ENCODE measurements at regions not wholly inside any gene's neighbourhood (a gene's known extent, or its start where the extent isn't known, plus 50 kb on each side); places are given as distances from the start of the nearest gene placed in this dataset.

- Histone ChIP-seq H3K9me3 (replicated peaks; ENCODE audit: low read length) (peaks cover 17% of the 10 kb centered on the region), H3K36me3 (ENCODE audit: insufficient read depth, low read length) (no peaks in the 10 kb centered on the region), H3K4me3 (ENCODE audit: low read length) (no peak overlapping the region), H3K4me2 (ENCODE audit: low read length) (no peak overlapping the region), H3K4me1 (ENCODE audit: control insufficient read depth, insufficient read depth, low read length) (no peaks in the 10 kb centered on the region), H3K9ac (ENCODE audit: low read depth, low read length) (no peak overlapping the region), H3K27me3 (ENCODE audit: control insufficient read depth, insufficient read depth, low read length) (peaks cover 28% of the 10 kb centered on the region)
Observed at GRCh38 chr17:77708049-77708448, 250.5 kb upstream of the TNRC6C start.

DNA sequence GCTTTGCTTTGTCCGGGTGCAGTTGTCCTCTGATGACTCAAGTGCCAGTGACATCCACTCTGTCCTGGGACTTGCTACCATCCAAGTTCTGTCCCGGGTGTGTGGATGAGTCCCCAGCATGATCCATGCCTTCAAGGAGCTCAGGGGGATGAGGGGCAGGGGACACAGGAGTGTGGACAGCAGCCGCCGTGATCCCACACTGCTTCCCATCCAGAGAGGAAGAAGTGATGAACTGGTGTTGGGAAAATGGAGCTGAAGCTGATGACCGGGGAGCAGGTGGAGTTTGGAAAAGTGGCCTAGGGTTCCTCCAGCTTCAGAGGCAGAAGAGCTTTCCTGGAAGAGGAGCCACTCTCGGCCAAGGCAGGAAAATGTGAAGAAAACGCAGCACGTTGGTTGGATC is 249.6 kb upstream of the TNRC6C start:
- no peak overlapping the region for H3K4me2 ChIP-seq (ENCODE audit: low read length)
- peaks cover 13% of the 10 kb centered on the region for H3K9me3 ChIP-seq (replicated peaks; ENCODE audit: low read length)
- no peaks in the 10 kb centered on the region for H3K36me3 ChIP-seq (ENCODE audit: insufficient read depth, low read length)
- H3K4me3 ChIP-seq (ENCODE audit: low read length): no peak overlapping the region
- no peak overlapping the region for H3K9ac ChIP-seq (ENCODE audit: low read depth, low read length)
- H3K27me3 ChIP-seq (ENCODE audit: control insufficient read depth, insufficient read depth, low read length): peaks cover 28% of the 10 kb centered on the region
- H3K4me1 ChIP-seq (ENCODE audit: control insufficient read depth, insufficient read depth, low read length): no peaks in the 10 kb centered on the region

- Histone ChIP-seq H3K4me2 (ENCODE audit: low read length) (no peak overlapping the region), H3K9ac (ENCODE audit: low read depth, low read length) (no peak overlapping the region), H3K36me3 (ENCODE audit: insufficient read depth, low read length) (no peaks in the 10 kb centered on the region), H3K4me3 (ENCODE audit: low read length) (no peak overlapping the region), H3K27me3 (ENCODE audit: control insufficient read depth, insufficient read depth, low read length) (peaks cover 29% of the 10 kb centered on the region), H3K4me1 (ENCODE audit: control insufficient read depth, insufficient read depth, low read length) (no peaks in the 10 kb centered on the region), H3K9me3 (replicated peaks; ENCODE audit: low read length) (peaks cover 8% of the 10 kb centered on the region)
Observed at GRCh38 chr17:77709594-77709993, 248.9 kb upstream of the TNRC6C start.

DNA sequence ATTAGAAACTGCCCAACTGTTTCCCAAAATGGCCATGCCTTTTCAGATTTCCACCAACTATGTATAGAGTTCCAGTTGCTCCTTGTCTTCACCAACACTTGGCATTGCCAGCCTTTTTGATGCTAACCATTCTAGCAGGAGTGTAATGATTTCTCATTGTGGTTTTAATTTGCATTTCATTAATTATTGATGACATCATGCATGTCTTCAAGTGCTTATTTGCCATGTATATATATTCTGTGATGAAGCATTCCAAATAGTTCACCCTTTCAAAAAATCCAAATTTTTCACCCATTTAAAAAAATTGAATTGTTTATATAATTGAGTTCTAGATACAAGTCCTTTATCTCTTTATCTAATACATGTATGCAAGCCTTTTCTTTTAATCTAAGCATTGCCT is 245.9 kb upstream of the TNRC6C start:
- H3K36me3 ChIP-seq (ENCODE audit: insufficient read depth, low read length): no peaks in the 10 kb centered on the region
- no peak overlapping the region for H3K9ac ChIP-seq (ENCODE audit: low read depth, low read length)
- H3K9me3 ChIP-seq (replicated peaks; ENCODE audit: low read length): no peaks in the 10 kb centered on the region
- H3K27me3 ChIP-seq (ENCODE audit: control insufficient read depth, insufficient read depth, low read length): peaks cover 31% of the 10 kb centered on the region
- no peak overlapping the region for H3K4me3 ChIP-seq (ENCODE audit: low read length)
- no peaks in the 10 kb centered on the region for H3K4me1 ChIP-seq (ENCODE audit: control insufficient read depth, insufficient read depth, low read length)
- H3K4me2 ChIP-seq (ENCODE audit: low read length): no peak overlapping the region

- H3K9me3 ChIP-seq (replicated peaks; ENCODE audit: low read length): no peaks in the 10 kb centered on the region
- H3K4me2 ChIP-seq (ENCODE audit: low read length): no peak overlapping the region
Observed at GRCh38 chr17:77716289-77716926, 242.1 kb upstream of the TNRC6C start.

DNA sequence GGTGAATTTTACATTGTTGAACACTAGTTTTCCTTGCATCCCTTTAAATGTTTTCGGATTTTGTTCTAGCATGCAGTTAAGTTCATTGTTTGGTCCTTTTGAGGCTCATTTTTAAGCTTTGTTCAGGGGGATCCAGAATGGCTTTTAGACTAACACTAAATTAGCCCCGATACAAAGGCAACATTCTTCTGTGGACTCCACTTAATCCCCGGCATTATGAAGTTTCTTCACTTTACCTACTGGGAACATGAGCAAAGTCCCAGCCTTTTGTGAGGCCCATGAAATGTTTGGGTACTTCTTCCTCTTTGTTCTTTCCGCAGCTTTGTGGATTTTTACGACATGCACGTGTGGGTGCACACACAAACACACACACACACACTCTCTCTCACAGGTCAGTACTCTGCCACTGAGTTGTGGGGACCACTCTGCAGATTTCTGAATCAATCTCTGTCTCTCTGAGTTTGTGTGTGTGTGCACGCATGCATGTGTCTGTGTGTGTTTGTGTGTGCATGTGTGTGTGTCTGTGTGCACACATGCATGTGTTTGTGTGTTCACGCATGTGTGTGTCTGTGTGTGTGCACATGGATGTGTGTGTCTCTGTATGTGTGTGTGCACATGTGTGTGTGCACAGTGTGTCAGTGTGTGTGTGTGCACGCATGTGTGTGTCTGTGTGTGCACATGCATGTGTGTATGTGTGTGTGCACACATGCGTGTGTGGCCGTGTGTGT is 240.4 kb upstream of the TNRC6C start:
- Histone ChIP-seq H3K4me1 (ENCODE audit: control insufficient read depth, insufficient read depth, low read length) (no peaks in the 10 kb centered on the region), H3K9me3 (replicated peaks; ENCODE audit: low read length) (no peaks in the 10 kb centered on the region), H3K36me3 (ENCODE audit: insufficient read depth, low read length) (no peaks in the 10 kb centered on the region), H3K9ac (ENCODE audit: low read depth, low read length) (no peak overlapping the region), H3K4me2 (ENCODE audit: low read length) (no peak overlapping the region), H3K4me3 (ENCODE audit: low read length) (no peak overlapping the region), H3K27me3 (ENCODE audit: control insufficient read depth, insufficient read depth, low read length) (peaks cover 39% of the 10 kb centered on the region)

More at GRCh38 chr17:77716289-77716926, 242.1 kb upstream of the TNRC6C start:
- H3K36me3 ChIP-seq (ENCODE audit: insufficient read depth, low read length): no peaks in the 10 kb centered on the region
- H3K4me1 ChIP-seq (ENCODE audit: control insufficient read depth, insufficient read depth, low read length): no peaks in the 10 kb centered on the region
- no peak overlapping the region for H3K4me3 ChIP-seq (ENCODE audit: low read length)
- peaks cover 27% of the 10 kb centered on the region for H3K27me3 ChIP-seq (ENCODE audit: control insufficient read depth, insufficient read depth, low read length)
- no peak overlapping the region for H3K9ac ChIP-seq (ENCODE audit: low read depth, low read length)

GRCh38 chr17:77718669-77718961 is 239.9 kb upstream of the TNRC6C start:
- H3K9ac ChIP-seq (ENCODE audit: low read depth, low read length): no peak overlapping the region
- H3K9me3 ChIP-seq (replicated peaks; ENCODE audit: low read length): no peaks in the 10 kb centered on the region
- no peak overlapping the region for H3K4me2 ChIP-seq (ENCODE audit: low read length)
- no peaks in the 10 kb centered on the region for H3K36me3 ChIP-seq (ENCODE audit: insufficient read depth, low read length)
- H3K4me3 ChIP-seq (ENCODE audit: low read length): no peak overlapping the region
- no peaks in the 10 kb centered on the region for H3K4me1 ChIP-seq (ENCODE audit: control insufficient read depth, insufficient read depth, low read length)
- peaks cover 44% of the 10 kb centered on the region for H3K27me3 ChIP-seq (ENCODE audit: control insufficient read depth, insufficient read depth, low read length)

GRCh38 chr17:77719806-77720205 is 238.7 kb upstream of the TNRC6C start:
- H3K27me3 ChIP-seq (ENCODE audit: control insufficient read depth, insufficient read depth, low read length): peaks cover 49% of the 10 kb centered on the region

DNA sequence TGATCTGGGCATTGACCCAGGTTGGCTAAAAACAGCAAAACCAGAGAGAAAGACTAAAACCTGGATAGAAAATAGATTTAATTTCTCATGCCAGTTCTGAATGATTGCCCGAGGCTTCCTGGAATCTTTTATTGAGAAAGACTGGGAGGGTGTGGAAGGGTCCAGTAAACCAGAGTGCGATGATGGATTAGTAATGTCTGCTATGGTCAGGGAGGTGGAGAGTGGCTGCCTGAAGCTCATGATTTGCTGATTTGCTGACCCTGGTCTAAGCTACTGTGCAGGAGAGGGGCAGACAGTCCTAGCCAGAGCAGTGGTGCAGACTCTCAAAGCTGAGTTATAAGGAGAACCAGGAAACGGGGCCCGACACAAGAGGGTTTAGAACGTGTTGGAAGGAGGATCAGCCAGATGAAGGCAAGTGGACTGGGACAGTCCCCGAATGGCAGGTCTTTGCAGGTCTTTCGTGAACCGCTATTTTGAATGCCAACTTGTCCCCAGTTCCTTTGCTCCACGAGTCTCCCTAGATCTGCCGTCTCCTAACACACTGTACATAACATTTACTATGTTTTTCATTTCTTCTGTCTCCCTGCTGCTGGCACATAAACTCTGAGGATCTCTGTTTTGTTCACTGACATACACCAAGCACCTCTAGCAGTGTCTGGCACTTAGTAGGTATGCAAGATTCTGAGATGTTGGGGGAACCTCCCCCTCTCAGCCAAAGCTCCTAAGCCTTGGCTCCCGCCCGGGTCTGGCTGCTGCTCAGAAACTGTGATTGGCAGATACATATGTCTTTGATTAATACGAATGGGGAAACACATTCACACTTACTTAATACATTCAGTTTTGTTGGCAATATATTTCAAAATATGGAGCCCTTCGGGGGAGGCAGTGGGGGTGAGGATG is 237.3 kb upstream of the TNRC6C start:
- H3K27me3 ChIP-seq (ENCODE audit: control insufficient read depth, insufficient read depth, low read length): peaks cover 56% of the 10 kb centered on the region
- no peaks in the 10 kb centered on the region for H3K4me1 ChIP-seq (ENCODE audit: control insufficient read depth, insufficient read depth, low read length)
- H3K36me3 ChIP-seq (ENCODE audit: insufficient read depth, low read length): no peaks in the 10 kb centered on the region

More at GRCh38 chr17:77719806-77720205, 238.7 kb upstream of the TNRC6C start:
- Histone ChIP-seq H3K36me3 (ENCODE audit: insufficient read depth, low read length) (no peaks in the 10 kb centered on the region), H3K4me2 (ENCODE audit: low read length) (no peak overlapping the region), H3K4me3 (ENCODE audit: low read length) (no peak overlapping the region), H3K9ac (ENCODE audit: low read depth, low read length) (no peak overlapping the region), H3K9me3 (replicated peaks; ENCODE audit: low read length) (no peaks in the 10 kb centered on the region), H3K4me1 (ENCODE audit: control insufficient read depth, insufficient read depth, low read length) (no peaks in the 10 kb centered on the region)

GRCh38 chr17:77721846-77722160 is 236.7 kb upstream of the TNRC6C start:
- Histone ChIP-seq H3K9ac (ENCODE audit: low read depth, low read length) (no peak overlapping the region), H3K4me1 (ENCODE audit: control insufficient read depth, insufficient read depth, low read length) (no peaks in the 10 kb centered on the region), H3K27me3 (ENCODE audit: control insufficient read depth, insufficient read depth, low read length) (peaks cover 52% of the 10 kb centered on the region), H3K9me3 (replicated peaks; ENCODE audit: low read length) (no peaks in the 10 kb centered on the region), H3K4me3 (ENCODE audit: low read length) (no peak overlapping the region), H3K4me2 (ENCODE audit: low read length) (no peak overlapping the region), H3K36me3 (ENCODE audit: insufficient read depth, low read length) (no peaks in the 10 kb centered on the region)

More for the DNA sequence above, 237.3 kb upstream of the TNRC6C start:
- no peak overlapping the region for H3K9ac ChIP-seq (ENCODE audit: low read depth, low read length)
- no peak overlapping the region for H3K4me2 ChIP-seq (ENCODE audit: low read length)
- H3K9me3 ChIP-seq (replicated peaks; ENCODE audit: low read length): no peaks in the 10 kb centered on the region
- H3K4me3 ChIP-seq (ENCODE audit: low read length): no peak overlapping the region

DNA sequence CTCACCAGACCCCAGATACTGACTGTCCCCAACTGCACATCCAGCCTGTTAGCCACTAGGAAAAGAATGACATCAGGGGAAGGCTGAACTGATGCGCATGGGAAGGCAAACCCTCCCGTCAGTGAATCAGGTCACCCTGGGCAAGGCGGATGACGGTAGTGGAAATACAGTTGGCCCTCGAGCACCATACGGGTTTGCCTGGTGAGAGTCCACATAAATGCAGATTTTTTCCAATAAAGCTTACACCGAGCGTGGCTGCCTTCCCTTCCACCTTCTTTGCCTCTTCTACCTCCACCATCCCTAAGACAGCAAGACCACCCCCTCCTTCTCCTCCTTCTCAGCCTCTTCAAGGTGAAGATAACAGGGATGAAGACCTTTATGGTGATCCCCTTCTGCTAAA is 236.1 kb upstream of the TNRC6C start:
- Histone ChIP-seq H3K9ac (ENCODE audit: low read depth, low read length) (no peak overlapping the region), H3K36me3 (ENCODE audit: insufficient read depth, low read length) (no peaks in the 10 kb centered on the region), H3K4me3 (ENCODE audit: low read length) (no peak overlapping the region), H3K9me3 (replicated peaks; ENCODE audit: low read length) (no peaks in the 10 kb centered on the region), H3K27me3 (ENCODE audit: control insufficient read depth, insufficient read depth, low read length) (peaks cover 52% of the 10 kb centered on the region), H3K4me2 (ENCODE audit: low read length) (no peak overlapping the region), H3K4me1 (ENCODE audit: control insufficient read depth, insufficient read depth, low read length) (no peaks in the 10 kb centered on the region)
